Activated CD4-positive, alpha-beta T cell treated with anti-CD3 and anti-CD28 coated beads, Interleukin-2, amount 10 ng/mL, durations not matched to agents 24 days and 14 days (primary cell): ENCODE measurements at regions not wholly inside any gene's neighbourhood (a gene's known extent, or its start where the extent isn't known, plus 50 kb on each side); places are given as distances from the start of the nearest gene placed in this dataset.

Source experiments
- DNase-seq: peaks from one replicate; pipeline ENCODE4 v3.0.0; 2022
- H3K27ac Mint-ChIP-seq: one replicate; pipeline ENCODE4 v1.8.0; 2022; ENCODE audit warnings: mild to moderate bottlenecking, mixed read lengths
- H3K27me3 Mint-ChIP-seq: one replicate; pipeline ENCODE4 v1.8.0; 2022; ENCODE audit warnings: mixed read lengths
- H3K36me3 Mint-ChIP-seq: one replicate; pipeline ENCODE4 v1.8.0; 2022; ENCODE audit warnings: low read depth, mild to moderate bottlenecking, mixed read lengths
- H3K4me1 Mint-ChIP-seq: one replicate; pipeline ENCODE4 v1.8.0; 2021; ENCODE audit warnings: mixed read lengths
- H3K4me3 Mint-ChIP-seq: one replicate; pipeline ENCODE4 v1.8.0; 2022; ENCODE audit warnings: mild to moderate bottlenecking, moderate library complexity, mixed read lengths
- H3K9me3 Mint-ChIP-seq: one replicate; pipeline ENCODE4 v1.8.0; 2021; ENCODE audit warnings: mixed read lengths
- intact Hi-C: fragments of 100-400 bp; cut with micrococcal nuclease; formaldehyde crosslinking; loops from one replicate; pipeline ENCODE4 v1.15.1; 2023

DNA sequence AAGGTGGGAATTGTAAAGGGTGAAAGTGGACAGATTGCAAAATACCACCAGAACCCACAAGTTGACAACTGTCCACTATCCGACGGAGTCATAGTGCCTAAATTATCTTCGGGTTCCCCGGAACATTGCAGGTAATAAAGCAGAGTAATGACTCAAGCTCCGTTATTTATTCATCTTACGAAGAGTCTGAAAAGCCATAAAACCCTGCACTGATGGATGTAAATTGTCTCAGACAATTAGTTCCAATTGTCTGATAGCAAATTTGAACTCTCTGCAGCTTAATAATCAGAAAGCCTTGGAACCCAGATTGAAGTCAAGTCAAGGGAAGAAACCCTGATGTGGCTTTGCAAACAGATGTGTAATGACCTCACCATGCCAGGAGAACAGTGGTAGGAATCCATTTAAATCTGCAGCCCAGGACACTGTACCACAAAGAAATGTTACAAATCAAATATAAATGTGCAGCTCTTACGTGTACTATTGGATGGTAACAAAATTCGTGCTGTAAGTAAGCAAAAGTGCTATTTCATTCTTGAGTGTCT lies 437.3 kb upstream of the SOX11 start:
- Mint-ChIP-seq H3K4me1 (no peaks in the 10 kb centered on the region), H3K27ac (no peak overlapping the region)
- intact Hi-C loops, result no loop called here

DNA sequence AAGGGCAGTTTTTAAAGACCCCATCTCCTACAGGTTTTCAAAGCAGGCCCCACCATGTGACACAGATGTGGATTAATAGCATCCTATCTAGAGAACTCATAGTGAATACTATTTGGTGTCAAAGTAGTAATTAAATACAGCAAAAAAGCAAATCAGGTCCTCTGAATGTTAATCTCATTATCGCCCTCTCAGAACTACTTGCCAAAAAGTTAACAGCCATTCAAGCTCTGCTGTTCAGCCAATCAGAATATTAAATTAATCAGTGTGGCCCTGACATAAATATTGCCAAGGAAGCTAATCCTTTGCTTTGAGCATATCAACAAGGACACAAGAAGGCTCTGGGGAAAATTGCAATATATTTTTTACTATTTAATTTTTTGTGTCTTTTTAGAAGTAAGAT lies 428.9 kb upstream of the SOX11 start:
- H3K36me3 Mint-ChIP-seq, result no peaks in the 10 kb centered on the region
- no peaks in the 10 kb centered on the region for H3K27me3 Mint-ChIP-seq
- H3K27ac Mint-ChIP-seq, result no peak overlapping the region
- no peak for DNase-seq
- H3K9me3 Mint-ChIP-seq, result peaks cover 28% of the 10 kb centered on the region
- H3K4me3 Mint-ChIP-seq, result no peak overlapping the region
- H3K4me1 Mint-ChIP-seq, result no peaks in the 10 kb centered on the region
- intact Hi-C loops, result no loop called here

More for the DNA sequence above, 437.3 kb upstream of the SOX11 start:
- no peak for DNase-seq
- Mint-ChIP-seq H3K27me3 (no peaks in the 10 kb centered on the region), H3K36me3 (no peaks in the 10 kb centered on the region), H3K4me3 (no peak overlapping the region), H3K9me3 (peaks cover 28% of the 10 kb centered on the region)

DNA sequence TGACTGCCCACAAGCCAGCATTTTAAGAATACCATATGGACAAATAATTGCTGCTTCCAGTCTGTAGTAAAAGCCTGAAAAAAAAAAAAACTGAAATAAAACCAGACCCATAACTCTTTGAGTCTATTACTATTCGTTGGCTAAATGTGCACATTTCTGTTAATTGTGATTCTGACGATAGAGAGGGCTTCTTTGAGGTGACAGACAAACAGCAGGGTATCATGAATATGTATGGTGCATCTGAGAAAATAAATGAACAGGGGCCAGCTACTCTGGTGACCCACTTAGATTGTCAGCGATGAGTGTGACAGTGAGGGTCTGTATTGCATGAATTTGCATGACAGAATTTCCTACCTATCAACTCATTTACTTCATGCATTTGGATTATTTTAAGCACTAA lies 427.8 kb upstream of the SOX11 start:
- H3K4me1 Mint-ChIP-seq, result no peaks in the 10 kb centered on the region
- no peak overlapping the region for H3K4me3 Mint-ChIP-seq
- peaks cover 25% of the 10 kb centered on the region for H3K9me3 Mint-ChIP-seq
- intact Hi-C loops, result no loop called here
- H3K27me3 Mint-ChIP-seq, result no peaks in the 10 kb centered on the region
- H3K36me3 Mint-ChIP-seq, result no peaks in the 10 kb centered on the region
- H3K27ac Mint-ChIP-seq, result no peak overlapping the region
- no peak for DNase-seq

- no peaks in the 10 kb centered on the region for H3K9me3 Mint-ChIP-seq
- H3K27me3 Mint-ChIP-seq, result no peaks in the 10 kb centered on the region
- no peaks in the 10 kb centered on the region for H3K36me3 Mint-ChIP-seq
- H3K27ac Mint-ChIP-seq, result no peak overlapping the region
- no peak overlapping the region for H3K4me3 Mint-ChIP-seq
- DNase-seq, result no peak
- H3K4me1 Mint-ChIP-seq, result no peaks in the 10 kb centered on the region
- intact Hi-C loops, result no loop called here
Observed at GRCh38 chr2:5285061-5285460, 407.1 kb upstream of the SOX11 start.

DNA sequence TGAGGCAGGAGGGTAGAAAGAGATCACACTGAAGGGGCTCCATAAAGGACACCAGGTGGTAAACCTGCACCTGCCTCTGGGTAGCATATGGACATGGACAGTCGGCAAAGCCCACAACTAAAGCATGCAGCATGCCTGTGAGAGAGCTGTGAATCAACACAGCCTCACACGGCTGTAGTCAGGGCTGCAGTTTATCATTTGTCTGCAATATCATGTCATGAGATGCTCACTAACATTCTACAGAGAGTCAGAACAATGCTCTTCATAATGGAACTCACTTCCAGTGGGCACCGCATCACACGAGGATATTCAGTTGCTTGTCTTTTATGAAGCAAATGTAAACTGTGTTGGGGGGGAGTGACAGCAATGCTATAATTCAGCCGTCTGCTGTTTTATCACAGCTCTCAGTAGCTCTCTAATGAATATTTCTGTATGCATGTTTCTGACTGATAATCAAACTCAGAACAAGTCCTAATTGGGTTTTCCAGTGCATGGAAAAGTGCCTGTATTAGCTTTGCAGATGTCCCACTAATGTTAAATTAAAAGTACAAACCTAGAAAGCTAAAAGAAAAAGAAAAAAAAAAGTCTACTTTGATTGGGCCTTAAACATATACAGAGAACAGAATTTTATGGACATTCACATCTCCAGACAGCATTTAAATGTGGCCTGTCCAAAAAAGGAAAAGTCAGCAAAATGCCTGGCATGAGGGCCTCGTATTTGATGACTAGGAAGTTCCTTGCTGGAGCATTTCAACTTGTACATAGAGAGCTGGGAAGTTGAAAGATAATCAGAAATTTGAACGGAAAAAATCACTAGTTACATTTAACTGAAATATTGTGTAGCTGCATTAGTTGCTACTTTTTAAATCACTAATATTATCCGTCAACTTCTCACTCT lies 406.1 kb upstream of the SOX11 start:
- Mint-ChIP-seq H3K27ac (no peak overlapping the region), H3K9me3 (no peaks in the 10 kb centered on the region), H3K4me3 (no peak overlapping the region), H3K36me3 (no peaks in the 10 kb centered on the region), H3K27me3 (no peaks in the 10 kb centered on the region), H3K4me1 (no peaks in the 10 kb centered on the region)
- intact Hi-C loops, result no loop called here
- no peak for DNase-seq

GRCh38 chr2:5287558-5288334 lies 404.4 kb upstream of the SOX11 start:
- no peak overlapping the region for H3K27ac Mint-ChIP-seq
- DNase-seq, result no peak
- no peaks in the 10 kb centered on the region for H3K9me3 Mint-ChIP-seq
- no peak overlapping the region for H3K4me3 Mint-ChIP-seq
- intact Hi-C loops, result no loop called here
- H3K36me3 Mint-ChIP-seq, result no peaks in the 10 kb centered on the region
- H3K27me3 Mint-ChIP-seq, result no peaks in the 10 kb centered on the region
- no peaks in the 10 kb centered on the region for H3K4me1 Mint-ChIP-seq

DNA sequence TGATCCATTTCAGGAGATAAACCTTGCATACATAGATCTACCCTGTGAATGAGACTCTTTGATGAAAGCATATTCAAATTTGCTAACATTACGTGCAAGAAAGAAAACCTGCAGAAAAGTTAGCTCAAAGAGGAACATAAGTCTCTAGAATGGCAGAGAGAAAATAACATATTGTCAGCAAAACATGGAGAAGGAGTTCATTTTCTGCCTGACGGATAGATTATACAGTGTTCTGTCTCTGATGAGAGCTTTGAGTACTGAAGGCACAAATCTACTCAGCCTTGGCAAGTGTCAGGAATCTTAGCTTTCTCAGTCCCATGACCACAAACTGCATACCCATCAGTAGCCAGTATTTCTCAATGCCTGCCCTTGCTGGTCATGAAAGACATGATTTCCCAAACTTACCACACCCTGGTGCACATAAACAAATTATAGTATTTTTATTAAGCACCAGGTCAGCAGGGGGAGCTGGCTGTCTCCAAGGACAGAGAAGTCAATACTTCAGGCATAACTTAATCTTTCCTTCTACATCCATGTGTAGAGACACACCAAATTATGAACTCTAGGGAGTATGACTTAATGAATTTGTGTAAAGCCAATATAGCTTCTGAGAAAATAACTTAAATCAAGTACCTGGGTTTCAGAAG lies 401.2 kb upstream of the SOX11 start:
- intact Hi-C loops, result no loop called here
- no peaks in the 10 kb centered on the region for H3K36me3 Mint-ChIP-seq
- no peak overlapping the region for H3K4me3 Mint-ChIP-seq
- H3K9me3 Mint-ChIP-seq, result no peaks in the 10 kb centered on the region
- no peaks in the 10 kb centered on the region for H3K4me1 Mint-ChIP-seq
- no peak overlapping the region for H3K27ac Mint-ChIP-seq
- no peak for DNase-seq
- H3K27me3 Mint-ChIP-seq, result no peaks in the 10 kb centered on the region

- no peak for DNase-seq
- H3K9me3 Mint-ChIP-seq, result peaks cover 3% of the 10 kb centered on the region
- no peaks in the 10 kb centered on the region for H3K4me1 Mint-ChIP-seq
- no peaks in the 10 kb centered on the region for H3K27me3 Mint-ChIP-seq
- intact Hi-C loops, result no loop called here
- H3K4me3 Mint-ChIP-seq, result no peak overlapping the region
- H3K36me3 Mint-ChIP-seq, result no peaks in the 10 kb centered on the region
- H3K27ac Mint-ChIP-seq, result no peak overlapping the region
Observed at GRCh38 chr2:5304640-5305039, 387.5 kb upstream of the SOX11 start.

DNA sequence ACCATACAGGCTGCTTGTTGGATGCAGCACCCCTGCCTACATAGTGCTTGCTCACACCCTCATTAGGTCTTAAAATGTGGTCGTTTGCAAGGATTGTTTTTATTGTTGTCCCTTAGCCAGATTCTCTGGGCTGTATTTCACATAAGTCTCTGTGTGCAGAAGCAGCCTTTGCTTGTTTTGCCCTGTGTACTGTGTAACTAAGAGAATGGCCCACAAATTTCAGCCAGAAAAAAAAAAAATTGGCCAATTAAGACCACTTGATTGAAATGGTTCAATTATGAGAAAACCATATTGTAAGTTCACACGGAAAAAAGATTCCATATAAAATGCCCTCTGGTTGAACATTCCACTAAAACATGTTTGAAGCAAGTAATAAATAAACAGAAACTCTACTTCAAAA lies 377.1 kb upstream of the SOX11 start:
- no peak overlapping the region for H3K27ac Mint-ChIP-seq
- intact Hi-C loops, result no loop called here
- H3K27me3 Mint-ChIP-seq, result no peaks in the 10 kb centered on the region
- no peaks in the 10 kb centered on the region for H3K4me1 Mint-ChIP-seq
- DNase-seq, result no peak
- peaks cover 3% of the 10 kb centered on the region for H3K9me3 Mint-ChIP-seq
- H3K36me3 Mint-ChIP-seq, result no peaks in the 10 kb centered on the region
- no peak overlapping the region for H3K4me3 Mint-ChIP-seq

GRCh38 chr2:5315512-5315911 lies 376.7 kb upstream of the SOX11 start:
- DNase-seq, result no peak
- H3K27ac Mint-ChIP-seq, result no peak overlapping the region
- H3K9me3 Mint-ChIP-seq, result peaks cover under 1% of the 10 kb centered on the region
- intact Hi-C loops, result no loop called here
- no peaks in the 10 kb centered on the region for H3K27me3 Mint-ChIP-seq
- no peaks in the 10 kb centered on the region for H3K4me1 Mint-ChIP-seq
- no peaks in the 10 kb centered on the region for H3K36me3 Mint-ChIP-seq
- H3K4me3 Mint-ChIP-seq, result no peak overlapping the region

GRCh38 chr2:5316001-5316490 lies 376.1 kb upstream of the SOX11 start:
- Mint-ChIP-seq H3K4me3 (no peak overlapping the region), H3K36me3 (no peaks in the 10 kb centered on the region), H3K27me3 (no peaks in the 10 kb centered on the region), H3K4me1 (no peaks in the 10 kb centered on the region), H3K9me3 (peaks cover 3% of the 10 kb centered on the region), H3K27ac (no peak overlapping the region)
- intact Hi-C loops, result no loop called here
- DNase-seq, result no peak

DNA sequence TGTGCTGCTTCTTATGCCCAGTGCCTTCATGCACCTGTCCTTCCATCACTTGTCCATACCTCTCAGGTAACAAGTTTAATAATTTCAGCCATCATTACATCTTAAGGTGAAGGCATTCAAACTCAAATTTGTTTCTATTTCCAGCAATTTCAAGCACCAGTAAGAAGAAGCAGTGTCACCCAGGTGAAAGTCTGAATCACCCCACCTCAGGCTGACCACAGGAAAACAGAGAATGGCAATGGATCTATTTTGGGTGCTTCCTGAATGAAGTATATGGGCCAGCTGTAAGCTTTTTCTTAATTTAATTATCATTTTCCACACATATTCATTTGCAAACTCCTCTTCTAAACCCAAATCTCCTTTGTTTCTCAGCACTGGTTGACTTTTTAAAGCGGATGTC lies 372.7 kb upstream of the SOX11 start:
- intact Hi-C loops, result no loop called here
- H3K27ac Mint-ChIP-seq, result no peak overlapping the region
- H3K36me3 Mint-ChIP-seq, result no peaks in the 10 kb centered on the region
- H3K9me3 Mint-ChIP-seq, result peaks cover 4% of the 10 kb centered on the region
- DNase-seq, result no peak
- H3K4me1 Mint-ChIP-seq, result no peaks in the 10 kb centered on the region
- no peaks in the 10 kb centered on the region for H3K27me3 Mint-ChIP-seq
- H3K4me3 Mint-ChIP-seq, result no peak overlapping the region

DNA sequence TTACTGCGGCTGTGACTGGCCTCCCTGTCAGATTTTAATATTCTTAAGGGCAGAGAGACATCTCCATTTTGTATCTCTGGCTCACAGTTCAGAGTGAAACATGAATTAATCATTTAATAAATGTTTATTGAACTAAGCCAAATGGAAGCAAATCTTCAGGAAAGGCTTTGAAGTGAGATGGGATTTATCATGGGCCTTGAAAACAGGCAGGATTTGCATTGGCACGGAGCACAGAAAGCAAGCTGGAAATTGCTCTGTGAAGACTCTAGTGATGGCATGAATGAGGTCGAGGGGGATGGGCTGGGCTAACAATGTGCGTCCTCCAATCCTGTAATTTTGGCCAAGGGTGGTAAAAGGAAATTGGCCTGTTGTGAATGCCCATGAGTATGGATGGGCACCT lies 369.8 kb upstream of the SOX11 start:
- Mint-ChIP-seq H3K9me3 (peaks cover 4% of the 10 kb centered on the region), H3K36me3 (no peaks in the 10 kb centered on the region), H3K4me1 (no peaks in the 10 kb centered on the region), H3K27ac (no peak overlapping the region), H3K4me3 (no peak overlapping the region), H3K27me3 (no peaks in the 10 kb centered on the region)
- intact Hi-C loops, result no loop called here
- no peak for DNase-seq

- no peak overlapping the region for H3K4me3 Mint-ChIP-seq
- H3K36me3 Mint-ChIP-seq, result no peaks in the 10 kb centered on the region
- H3K9me3 Mint-ChIP-seq, result peaks cover 4% of the 10 kb centered on the region
- no peaks in the 10 kb centered on the region for H3K27me3 Mint-ChIP-seq
- DNase-seq, result no peak
- H3K27ac Mint-ChIP-seq, result no peak overlapping the region
- H3K4me1 Mint-ChIP-seq, result no peaks in the 10 kb centered on the region
- intact Hi-C loops, result no loop called here
Observed at GRCh38 chr2:5325523-5325922, 366.7 kb upstream of the SOX11 start.
